Chondrocyte (in vitro differentiated cells): ENCODE measurements at regions not wholly inside any gene's neighbourhood (a gene's known extent, or its start where the extent isn't known, plus 50 kb on each side); places are given as distances from the start of the nearest gene placed in this dataset.

ENCODE experiments used
- DNase-seq: peaks from one replicate; pipeline ENCODE4 v3.0.0; 2021; ENCODE audit warnings: mixed read lengths, low spot score
- H3K27ac Mint-ChIP-seq: one replicate; pipeline ENCODE4 v1.8.0; 2021; ENCODE audit warnings: mild to moderate bottlenecking, moderate library complexity, mixed read lengths; ENCODE audit not compliant: unreplicated experiment
- H3K27me3 Mint-ChIP-seq: 2 replicates; pipeline ENCODE4 v1.8.0; 2021; ENCODE audit warnings: low read depth, mixed read lengths
- H3K36me3 Mint-ChIP-seq: 2 replicates; pipeline ENCODE4 v1.8.0; 2021; ENCODE audit warnings: low read depth, mixed read lengths
- H3K4me1 Mint-ChIP-seq: 2 replicates; pipeline ENCODE4 v1.8.0; 2021; ENCODE audit warnings: low read depth, mild to moderate bottlenecking, mixed read lengths
- H3K4me3 Mint-ChIP-seq: one replicate; pipeline ENCODE4 v1.8.0; 2021; ENCODE audit warnings: mild to moderate bottlenecking, moderate library complexity, mixed read lengths; ENCODE audit not compliant: unreplicated experiment
- H3K9me3 Mint-ChIP-seq: 2 replicates; pipeline ENCODE4 v1.8.0; 2021; ENCODE audit warnings: low read depth, mixed read lengths
- TF ChIP-seq, protein P1 (sequence below): fragments of 200-600 bp; sonication (generic); IDR thresholded peaks from 2 replicates; pipeline ENCODE4 v1.5.0; 2021; ENCODE audit warnings: antibody characterized with exemption, mild to moderate bottlenecking, moderate library complexity

DNA sequence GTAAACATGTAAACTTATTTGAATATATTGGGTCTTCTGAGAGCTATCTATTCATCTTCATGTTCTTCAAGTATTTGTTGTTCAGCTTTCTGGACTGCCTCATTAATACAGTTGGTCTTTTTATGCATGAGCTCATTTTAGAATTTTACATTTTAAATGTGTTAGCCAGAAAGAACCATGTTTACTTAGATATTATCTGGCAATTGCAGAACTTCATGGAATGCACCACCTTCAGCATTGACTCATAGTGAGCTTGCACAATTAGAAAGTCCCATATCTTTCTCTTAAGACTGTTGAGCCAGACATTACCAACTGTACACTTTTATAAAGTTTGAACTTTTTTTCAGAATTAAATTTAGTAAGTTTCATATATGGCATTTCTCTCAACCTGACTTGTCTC is 536.7 kb downstream of the RIT2 start:
- no peaks in the 10 kb centered on the region for H3K9me3 Mint-ChIP-seq
- no peak overlapping the region for H3K4me3 Mint-ChIP-seq
- no peak overlapping the region for H3K27ac Mint-ChIP-seq
- DNase-seq: no peak
- no peaks in the 10 kb centered on the region for H3K4me1 Mint-ChIP-seq
- H3K27me3 Mint-ChIP-seq: peaks cover 5% of the 10 kb centered on the region
- TF ChIP-seq, protein P1, sequence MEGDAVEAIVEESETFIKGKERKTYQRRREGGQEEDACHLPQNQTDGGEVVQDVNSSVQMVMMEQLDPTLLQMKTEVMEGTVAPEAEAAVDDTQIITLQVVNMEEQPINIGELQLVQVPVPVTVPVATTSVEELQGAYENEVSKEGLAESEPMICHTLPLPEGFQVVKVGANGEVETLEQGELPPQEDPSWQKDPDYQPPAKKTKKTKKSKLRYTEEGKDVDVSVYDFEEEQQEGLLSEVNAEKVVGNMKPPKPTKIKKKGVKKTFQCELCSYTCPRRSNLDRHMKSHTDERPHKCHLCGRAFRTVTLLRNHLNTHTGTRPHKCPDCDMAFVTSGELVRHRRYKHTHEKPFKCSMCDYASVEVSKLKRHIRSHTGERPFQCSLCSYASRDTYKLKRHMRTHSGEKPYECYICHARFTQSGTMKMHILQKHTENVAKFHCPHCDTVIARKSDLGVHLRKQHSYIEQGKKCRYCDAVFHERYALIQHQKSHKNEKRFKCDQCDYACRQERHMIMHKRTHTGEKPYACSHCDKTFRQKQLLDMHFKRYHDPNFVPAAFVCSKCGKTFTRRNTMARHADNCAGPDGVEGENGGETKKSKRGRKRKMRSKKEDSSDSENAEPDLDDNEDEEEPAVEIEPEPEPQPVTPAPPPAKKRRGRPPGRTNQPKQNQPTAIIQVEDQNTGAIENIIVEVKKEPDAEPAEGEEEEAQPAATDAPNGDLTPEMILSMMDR: no peak
- H3K36me3 Mint-ChIP-seq: no peaks in the 10 kb centered on the region

DNA sequence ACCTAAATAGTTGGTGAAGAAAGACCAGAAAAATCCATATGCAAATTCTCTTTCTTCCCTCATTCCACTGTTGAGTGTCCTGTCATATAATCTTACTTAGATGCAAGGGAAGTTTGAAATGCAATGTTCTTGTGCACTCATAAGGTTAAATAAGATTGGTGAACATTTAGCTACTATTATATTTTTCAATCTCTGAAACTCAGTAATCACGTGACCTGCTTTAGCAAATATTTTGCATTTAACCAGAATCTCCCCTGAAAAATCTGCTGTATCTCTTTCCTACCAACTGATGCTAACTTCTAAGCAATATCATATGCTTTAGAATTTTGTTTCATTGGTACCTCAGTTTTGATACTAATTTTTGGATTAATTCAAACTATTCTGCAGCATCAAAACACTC is 533.2 kb downstream of the RIT2 start:
- H3K27me3 Mint-ChIP-seq: peaks cover 8% of the 10 kb centered on the region
- TF ChIP-seq, protein P1: no peak
- no peak for DNase-seq
- H3K27ac Mint-ChIP-seq: no peak overlapping the region
- H3K4me3 Mint-ChIP-seq: no peak overlapping the region
- no peaks in the 10 kb centered on the region for H3K9me3 Mint-ChIP-seq
- H3K4me1 Mint-ChIP-seq: no peaks in the 10 kb centered on the region
- H3K36me3 Mint-ChIP-seq: no peaks in the 10 kb centered on the region

DNA sequence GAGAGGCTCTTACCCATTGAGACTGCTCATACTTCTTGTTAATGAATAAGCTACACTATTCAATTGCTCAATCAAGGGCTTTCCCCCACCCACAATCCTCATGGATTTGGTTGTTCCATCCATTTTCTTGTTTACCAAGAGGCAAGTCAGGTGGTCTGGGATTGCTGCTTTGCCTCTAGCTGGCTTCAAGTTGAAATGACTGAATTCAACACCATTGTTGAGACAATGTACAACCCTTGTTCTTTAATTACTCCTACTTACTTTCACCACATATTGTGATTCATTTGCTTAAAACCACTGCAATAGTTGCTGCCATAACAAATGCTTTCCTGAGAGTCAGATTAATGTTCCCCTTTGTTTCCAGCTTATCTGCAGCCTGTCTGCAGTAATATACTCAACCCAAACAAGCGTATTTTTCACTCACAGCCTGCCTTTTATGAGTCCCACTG is 532.2 kb downstream of the RIT2 start:
- H3K9me3 Mint-ChIP-seq: no peaks in the 10 kb centered on the region
- no peaks in the 10 kb centered on the region for H3K36me3 Mint-ChIP-seq

DNA sequence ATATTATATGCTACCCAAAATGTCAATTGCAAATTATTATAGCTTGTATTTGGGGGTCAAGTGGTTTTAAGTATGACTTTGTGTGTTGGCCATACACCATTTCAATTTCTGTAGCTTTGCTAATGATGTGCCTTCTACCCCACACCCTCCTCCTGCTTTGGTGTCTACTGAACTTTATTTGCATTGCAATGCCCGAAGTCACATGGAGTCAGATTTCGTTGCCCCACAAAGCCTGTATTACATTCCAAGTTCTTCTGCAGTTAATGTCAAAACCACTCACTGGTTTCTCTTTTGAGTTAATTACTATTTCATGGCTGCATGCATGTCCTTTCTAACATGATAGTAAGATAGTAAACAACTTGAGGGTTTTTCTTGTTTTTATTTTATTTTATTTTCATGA is 528.9 kb downstream of the RIT2 start:
- Mint-ChIP-seq H3K27ac (no peak overlapping the region), H3K27me3 (peaks cover 10% of the 10 kb centered on the region), H3K4me3 (no peak overlapping the region), H3K4me1 (no peaks in the 10 kb centered on the region), H3K9me3 (no peaks in the 10 kb centered on the region), H3K36me3 (no peaks in the 10 kb centered on the region)
- no peak for DNase-seq
- TF ChIP-seq, protein P1: no peak

More for the DNA sequence above, 532.2 kb downstream of the RIT2 start:
- Mint-ChIP-seq H3K4me3 (no peak overlapping the region), H3K27me3 (peaks cover 13% of the 10 kb centered on the region), H3K4me1 (no peaks in the 10 kb centered on the region), H3K27ac (no peak overlapping the region)
- TF ChIP-seq, protein P1: no peak
- no peak for DNase-seq

DNA sequence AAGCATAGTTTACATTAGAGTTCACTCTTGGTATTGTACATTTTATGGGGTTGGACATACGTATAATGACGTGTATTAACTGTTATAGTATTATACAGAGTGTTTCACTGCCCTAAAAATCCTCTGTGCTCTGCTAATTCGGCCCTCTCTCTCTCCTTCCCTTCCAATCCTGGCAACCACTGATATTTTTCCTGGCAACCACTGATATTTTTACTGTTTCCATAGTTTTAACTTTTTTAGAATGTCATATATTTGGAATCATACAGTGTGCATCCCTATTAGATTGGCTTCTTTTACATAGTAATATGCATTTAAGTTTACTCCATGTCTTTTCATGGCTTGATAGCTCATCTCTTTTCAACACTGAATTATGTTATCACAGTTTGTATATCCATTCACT is 526.7 kb downstream of the RIT2 start:
- TF ChIP-seq, protein P1: no peak
- Mint-ChIP-seq H3K27ac (no peak overlapping the region), H3K4me3 (no peak overlapping the region), H3K9me3 (no peaks in the 10 kb centered on the region), H3K27me3 (peaks cover 13% of the 10 kb centered on the region), H3K4me1 (no peaks in the 10 kb centered on the region), H3K36me3 (no peaks in the 10 kb centered on the region)
- no peak for DNase-seq
